ENCODE measurements at regions not wholly inside any gene's neighbourhood (a gene's known extent, or its start where the extent isn't known, plus 50 kb on each side); places are given as distances from the start of the nearest gene placed in this dataset.

DNA sequence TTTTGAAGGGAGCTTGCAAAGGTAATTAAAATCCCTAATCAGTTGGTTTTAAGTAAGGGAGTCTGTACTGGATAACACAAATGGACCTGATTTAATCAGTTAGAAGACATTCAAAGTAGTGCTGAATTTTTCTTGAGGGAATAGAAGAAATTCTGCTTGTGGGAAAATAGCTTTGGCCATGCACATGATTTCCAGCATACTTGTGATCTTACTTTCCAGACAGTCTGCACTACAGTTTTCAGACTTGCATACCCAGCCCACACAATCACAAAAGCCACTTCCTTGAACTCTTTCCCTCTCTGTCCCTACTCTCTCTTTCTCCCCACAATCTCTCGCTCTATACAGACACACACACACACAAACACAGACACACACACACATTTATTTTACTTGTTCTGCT lies 852.1 kb downstream of the PLA2G4A start:
- TF ChIP-seq, protein P1, sequence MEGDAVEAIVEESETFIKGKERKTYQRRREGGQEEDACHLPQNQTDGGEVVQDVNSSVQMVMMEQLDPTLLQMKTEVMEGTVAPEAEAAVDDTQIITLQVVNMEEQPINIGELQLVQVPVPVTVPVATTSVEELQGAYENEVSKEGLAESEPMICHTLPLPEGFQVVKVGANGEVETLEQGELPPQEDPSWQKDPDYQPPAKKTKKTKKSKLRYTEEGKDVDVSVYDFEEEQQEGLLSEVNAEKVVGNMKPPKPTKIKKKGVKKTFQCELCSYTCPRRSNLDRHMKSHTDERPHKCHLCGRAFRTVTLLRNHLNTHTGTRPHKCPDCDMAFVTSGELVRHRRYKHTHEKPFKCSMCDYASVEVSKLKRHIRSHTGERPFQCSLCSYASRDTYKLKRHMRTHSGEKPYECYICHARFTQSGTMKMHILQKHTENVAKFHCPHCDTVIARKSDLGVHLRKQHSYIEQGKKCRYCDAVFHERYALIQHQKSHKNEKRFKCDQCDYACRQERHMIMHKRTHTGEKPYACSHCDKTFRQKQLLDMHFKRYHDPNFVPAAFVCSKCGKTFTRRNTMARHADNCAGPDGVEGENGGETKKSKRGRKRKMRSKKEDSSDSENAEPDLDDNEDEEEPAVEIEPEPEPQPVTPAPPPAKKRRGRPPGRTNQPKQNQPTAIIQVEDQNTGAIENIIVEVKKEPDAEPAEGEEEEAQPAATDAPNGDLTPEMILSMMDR (conservative IDR thresholded peaks at IDR 0.05) = no peak
- TF ChIP-seq EZH2 (IDR thresholded peaks at IDR 0.05; ENCODE audit: low read depth) = no peak

Measured in PC-9 (cell line).